Fibroblast of skin of right biceps (primary cell): ENCODE measurements at regions not wholly inside any gene's neighbourhood (a gene's known extent, or its start where the extent isn't known, plus 50 kb on each side); places are given as distances from the start of the nearest gene placed in this dataset.
A peak's percentile ranks its signal among the peaks of the same experiment; 100 is the strongest.

Experiments
- DNase-seq: peaks from one replicate; pipeline ENCODE4 v3.0.0-alpha.2; 2013

DNA sequence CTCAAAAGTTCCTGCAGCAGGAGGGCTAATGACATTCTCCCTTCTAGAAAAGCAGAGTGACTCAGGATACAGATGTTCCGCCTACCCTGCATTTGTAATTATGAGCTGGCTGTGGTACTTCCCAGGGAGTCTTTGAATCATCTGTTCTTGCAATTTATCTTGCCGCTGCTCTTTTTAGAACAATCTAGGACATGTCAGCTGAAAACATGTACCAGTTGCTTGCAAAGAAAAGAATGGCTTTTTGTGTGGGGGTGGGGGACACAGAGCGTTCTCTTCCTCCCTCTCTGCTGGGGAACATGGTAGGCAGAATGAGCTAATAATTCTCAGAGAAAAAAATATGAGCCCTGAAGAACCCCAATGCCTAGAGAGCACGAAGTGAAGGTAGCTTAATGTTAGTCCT is 51.7 kb upstream of the TUT7 start:
- peak; percentile 89 for DNase-seq

DNA sequence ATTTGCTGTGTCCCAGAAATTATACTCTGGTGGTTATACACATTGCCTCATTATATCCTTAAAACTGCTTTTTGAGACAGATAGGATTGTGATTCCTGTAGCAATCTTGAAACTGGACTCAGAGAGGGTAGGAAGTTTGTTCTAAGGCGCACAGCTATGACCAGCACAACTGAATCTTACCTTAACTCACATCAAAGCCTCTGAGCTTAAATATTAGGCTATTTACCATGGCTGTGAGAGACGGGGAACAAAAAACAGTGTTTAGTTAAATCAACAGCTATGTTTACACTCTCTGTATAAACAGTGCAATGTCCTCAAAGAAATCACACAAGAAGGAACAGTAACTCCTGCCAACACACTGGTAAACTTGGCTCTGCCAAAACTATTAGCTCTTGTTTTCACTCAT is 50.9 kb upstream of the TUT7 start:
- no peak for DNase-seq
